ENCODE measurements at regions not wholly inside any gene's neighbourhood (a gene's known extent, or its start where the extent isn't known, plus 50 kb on each side); places are given as distances from the start of the nearest gene placed in this dataset.
"Not testable (repeated sequence)": the region's sequence is repeated elsewhere in the genome, so short reads cannot be mapped to it uniquely, and the experiment has no call there.

GRCh38 chr12:72723732-72724131 is 451.6 kb downstream of the TRHDE start:
- no peak for DNase-seq

DNA sequence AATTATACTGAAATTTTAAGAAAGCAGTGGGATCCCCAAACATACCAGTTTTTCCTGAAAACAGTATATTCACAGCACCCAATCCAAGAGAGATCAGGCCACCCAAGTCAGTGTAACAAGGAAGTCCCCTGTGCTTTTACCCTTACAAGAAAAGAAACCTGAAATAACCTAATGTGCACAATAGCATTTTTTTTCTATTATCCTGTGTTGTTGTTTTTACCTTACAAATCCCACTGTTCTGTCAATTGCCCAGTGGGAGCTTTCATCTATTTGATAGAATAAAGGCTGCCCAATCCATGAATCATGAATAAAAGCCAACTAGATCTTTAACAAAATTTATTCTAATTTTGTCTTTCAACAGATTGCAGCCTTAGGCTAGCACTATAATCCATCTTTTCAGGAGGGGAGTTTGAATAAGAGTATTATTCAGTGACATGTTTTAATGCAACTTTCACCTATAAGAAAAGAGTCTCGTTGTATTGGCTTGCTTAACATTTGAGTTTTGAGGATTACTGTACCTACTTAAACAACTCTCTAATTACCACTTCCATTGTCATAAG is 457.4 kb downstream of the TRHDE start:
- DNase-seq, result no peak

- DNase-seq, result no peak
These were observed 462.4 kb downstream of the TRHDE start for GRCh38 chr12:72734581-72734980.

DNA sequence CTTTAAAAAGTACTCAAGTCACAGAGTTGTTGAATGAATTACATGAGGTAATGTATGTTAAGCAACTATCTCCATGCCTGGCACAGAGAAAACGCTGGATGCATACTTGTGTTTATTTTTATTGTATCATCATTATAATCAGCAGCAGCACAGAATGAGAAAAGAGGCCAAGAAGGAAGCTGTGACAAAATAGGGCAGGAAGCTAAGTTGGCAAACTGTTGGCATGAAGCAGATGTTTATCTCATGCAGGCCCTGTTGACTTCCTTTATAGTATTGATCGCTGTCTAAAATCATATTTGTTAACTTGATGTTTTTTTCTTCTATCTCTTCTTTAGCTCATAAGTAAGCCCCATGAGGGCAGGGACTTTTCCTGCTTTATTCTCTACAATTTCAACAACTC is 466.6 kb downstream of the TRHDE start:
- no peak for DNase-seq

GRCh38 chr12:72740064-72740463 is 467.9 kb downstream of the TRHDE start:
- no peak for DNase-seq

DNA sequence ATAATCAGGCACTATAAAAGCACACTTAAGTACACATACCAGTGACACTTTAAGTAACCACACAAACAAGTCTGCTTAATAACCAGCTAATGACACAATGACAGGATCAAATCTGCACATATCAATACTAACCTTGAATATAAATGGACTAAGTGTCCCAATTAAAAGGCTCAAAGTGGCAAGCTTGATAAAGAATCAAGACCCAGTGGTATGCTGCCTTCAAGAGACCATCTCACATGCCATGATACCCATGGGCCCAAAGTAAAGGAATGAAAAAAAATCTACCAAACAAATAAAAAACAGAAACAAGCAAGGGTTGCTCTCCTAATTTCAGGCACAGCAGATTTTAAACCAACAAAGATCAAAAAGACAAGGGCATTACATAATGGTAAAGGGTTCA is 470.4 kb downstream of the TRHDE start:
- DNase-seq, result no peak

GRCh38 chr12:72746048-72746447 is 473.9 kb downstream of the TRHDE start:
- DNase-seq, result no peak

- peak; percentile 19 for DNase-seq
These were observed 475.1 kb downstream of the TRHDE start for GRCh38 chr12:72747111-72747849.

GRCh38 chr12:72748971-72749370 is 476.8 kb downstream of the TRHDE start:
- no peak for DNase-seq

DNA sequence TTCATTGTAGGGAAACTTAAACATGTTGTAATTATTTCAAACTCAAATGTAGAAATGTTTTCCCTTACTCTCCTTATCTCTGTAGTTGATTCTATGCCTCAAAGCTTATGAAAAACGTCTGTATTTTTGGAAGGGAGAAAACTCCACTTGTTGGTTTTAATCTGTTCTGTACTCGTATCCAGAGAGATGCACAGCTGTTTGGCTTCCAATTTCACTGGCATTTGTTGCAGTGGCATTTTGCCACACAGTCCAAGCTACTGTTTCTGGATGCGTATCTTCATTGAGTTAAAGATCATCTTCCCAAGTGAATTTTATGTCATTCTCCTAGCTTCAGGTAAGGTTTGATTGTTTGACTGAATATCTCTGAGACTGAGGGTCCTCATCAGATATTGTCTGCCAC is 481.4 kb downstream of the TRHDE start:
- DNase-seq, result no peak

DNA sequence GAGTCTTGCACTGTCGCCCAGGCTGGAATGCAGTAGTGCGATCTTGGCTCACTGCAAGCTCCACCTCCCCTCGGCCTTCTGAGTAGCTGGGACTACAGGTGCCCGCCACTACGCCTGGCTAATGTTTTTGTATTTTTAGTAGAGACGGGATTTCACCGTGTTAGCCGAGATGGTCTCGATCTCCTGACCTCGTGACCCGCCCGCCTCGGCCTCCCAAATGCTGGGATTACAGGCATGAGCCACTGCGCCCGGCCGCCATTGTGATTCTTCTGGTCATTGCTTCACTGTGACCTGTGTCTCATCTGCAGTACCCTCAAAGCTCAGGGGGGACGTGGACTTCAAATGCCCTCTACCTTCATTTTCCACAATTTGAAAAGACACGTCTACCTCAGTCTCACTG is 481.9 kb downstream of the TRHDE start:
- DNase-seq, result not testable (repeated sequence)

DNA sequence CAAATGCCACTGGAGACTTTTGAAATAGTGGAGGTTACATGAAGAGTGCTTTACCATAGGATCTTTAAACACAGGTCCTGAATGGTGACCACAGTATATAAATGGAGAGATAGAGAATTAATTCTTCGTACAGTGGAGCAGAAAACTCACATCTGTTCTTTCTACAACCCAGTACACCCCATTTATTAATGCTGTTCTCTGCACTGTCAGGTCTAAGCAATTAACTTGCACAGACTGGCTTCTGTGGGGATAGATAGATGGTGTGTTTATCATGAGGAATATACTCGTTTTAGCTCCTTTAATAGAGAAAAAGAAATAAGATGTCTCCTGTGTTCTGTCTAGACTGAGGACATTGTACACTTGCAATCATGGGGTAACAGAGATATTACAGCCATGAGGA is 494.3 kb downstream of the TRHDE start:
- DNase-seq, result no peak

DNA sequence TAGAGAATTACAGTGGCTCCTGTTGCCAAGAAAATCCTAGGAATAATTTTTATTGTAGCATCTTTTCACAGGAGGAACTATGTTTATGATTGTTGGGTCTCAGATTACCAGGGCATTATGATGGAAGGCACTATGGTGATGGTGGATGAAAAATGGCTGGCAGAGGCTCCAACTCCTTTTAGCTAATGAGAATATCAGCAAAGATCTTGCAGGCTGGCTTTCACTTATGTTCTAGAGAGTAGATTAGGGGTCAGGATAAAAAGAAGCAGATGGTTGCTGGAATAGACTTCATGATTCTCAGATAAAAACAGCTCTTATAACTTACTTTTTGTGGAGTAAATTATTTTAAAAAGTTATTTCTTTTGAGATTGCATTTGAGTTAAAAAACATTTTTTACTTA is 501.9 kb downstream of the TRHDE start:
- no peak for DNase-seq

DNA sequence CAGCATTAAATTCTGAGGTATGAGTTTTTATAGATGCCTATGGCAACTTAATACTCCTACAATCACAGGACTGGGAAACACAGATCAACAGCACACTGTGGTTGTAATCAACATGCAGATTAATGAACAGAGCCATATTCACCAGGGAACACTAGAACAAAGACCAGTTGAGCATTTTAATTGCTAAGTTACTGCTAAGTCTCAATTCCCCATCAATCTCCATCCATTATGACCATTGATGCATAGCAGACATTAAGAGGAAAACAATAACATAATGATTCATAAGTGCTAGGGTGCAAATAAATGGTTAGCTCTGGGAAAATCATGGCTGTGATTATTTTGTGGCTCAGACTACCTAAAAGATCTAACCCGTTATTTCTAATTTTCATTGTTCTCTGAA is 505.6 kb downstream of the TRHDE start:
- DNase-seq, result no peak

GRCh38 chr12:72790273-72790672 is 518.1 kb downstream of the TRHDE start:
- no peak for DNase-seq

DNA sequence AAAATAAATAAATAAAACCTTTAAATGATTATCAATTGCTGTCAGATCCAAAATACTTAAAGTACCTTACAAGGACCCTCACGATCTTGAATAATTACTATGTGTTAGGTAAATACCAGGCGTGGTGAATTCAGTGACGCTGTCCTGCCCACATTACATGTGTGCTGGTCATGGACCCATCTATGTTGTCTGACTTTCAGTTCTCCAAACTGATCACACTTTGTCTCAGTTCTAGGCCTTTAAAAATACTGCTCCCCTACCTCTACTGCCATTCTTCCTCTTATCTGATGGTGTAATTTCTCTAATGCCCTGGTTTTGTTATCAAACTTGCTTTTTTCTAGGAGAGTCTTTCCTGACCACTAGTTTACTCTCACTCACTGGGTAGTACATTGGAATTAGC is 520.7 kb downstream of the TRHDE start:
- no peak for DNase-seq

GRCh38 chr12:72793796-72794195 is 521.6 kb downstream of the TRHDE start:
- no peak for DNase-seq

- DNase-seq, result no peak
These were observed 543.3 kb downstream of the TRHDE start for GRCh38 chr12:72815421-72815820.

GRCh38 chr12:72828662-72829324 is 556.6 kb downstream of the TRHDE start:
- no peak for DNase-seq

DNA sequence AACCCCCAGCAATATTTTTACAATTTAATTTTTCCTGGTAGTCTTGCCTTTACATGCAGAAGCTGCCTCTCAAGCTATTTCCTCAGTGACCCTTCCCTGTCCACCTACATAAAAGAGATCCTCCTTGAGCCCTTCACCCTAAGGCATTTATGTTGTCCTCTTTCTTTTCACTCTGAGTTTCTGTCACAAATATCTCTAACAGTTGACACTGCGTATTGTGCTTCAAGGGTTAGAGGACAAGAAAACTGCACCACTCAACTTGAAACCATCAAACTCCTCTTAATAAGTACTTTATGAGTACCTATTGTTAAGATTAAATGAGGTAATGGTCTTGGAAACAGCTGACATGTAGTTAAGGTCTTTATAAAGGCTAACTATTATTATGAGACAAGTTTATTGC is 557.7 kb downstream of the TRHDE start:
- DNase-seq, result no peak

DNA sequence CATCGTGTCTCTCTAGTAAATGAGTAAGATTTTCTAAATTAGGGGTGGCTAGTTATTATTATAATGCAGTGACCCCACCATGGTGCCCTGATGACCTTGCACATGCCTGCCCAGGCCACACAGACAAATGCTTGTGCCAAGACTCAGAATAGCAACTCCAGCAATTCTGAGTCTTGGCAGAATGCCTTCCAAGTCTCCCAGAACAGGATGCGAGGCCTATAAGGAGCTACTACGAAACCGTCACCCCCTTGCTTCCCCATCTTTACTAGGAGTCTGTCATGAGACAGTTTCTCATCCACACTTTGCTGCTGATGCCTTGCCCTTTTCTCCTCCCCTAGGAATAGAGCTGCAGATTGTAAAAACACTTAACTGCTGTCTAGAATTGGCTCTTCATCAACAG is 559.9 kb downstream of the TRHDE start:
- DNase-seq, result no peak

DNA sequence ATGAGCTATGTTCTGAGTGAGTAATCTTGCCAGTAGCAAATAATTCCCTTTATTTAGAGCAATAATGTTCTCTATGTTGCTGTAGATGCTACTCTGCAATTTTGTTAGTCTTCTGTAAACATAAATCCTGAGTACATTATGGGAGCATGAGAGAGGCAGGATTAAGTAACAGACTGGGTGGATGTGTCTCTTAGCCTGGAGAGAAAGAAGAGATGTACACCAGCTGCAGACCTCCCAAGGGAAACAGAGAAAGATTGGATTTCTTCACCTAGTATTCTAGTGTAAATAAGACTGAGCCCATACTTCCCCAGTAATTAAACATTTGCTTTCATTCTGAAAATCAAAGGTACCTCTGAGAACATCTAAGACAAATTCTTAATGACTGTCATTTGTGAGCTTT is 564.0 kb downstream of the TRHDE start:
- DNase-seq, result no peak

DNA sequence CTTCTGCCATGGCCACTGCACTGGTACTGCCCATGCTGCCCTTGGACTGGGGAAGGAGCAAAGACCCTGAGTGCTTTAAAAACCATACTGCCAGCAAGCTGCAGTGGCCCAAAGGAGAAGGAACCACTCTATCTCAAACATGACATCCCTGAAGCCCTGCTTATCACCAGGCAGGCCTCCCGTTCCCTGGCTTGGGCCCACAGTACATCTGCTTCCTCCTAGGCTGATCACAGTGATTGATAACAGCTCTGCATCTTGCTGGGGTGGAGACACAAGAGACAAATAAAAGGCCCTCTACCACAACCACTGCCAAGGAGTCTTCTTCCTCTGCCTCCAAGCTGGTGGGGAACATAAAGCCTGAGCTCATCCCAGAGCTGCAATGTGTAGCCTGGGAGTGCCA is 567.5 kb downstream of the TRHDE start:
- no peak for DNase-seq

- DNase-seq, result no peak
These were observed 591.5 kb downstream of the TRHDE start for GRCh38 chr12:72863671-72864070.

Measured in dermis blood vessel endothelial cell (primary cell).